A673 (cell line): ENCODE measurements at regions not wholly inside any gene's neighbourhood (a gene's known extent, or its start where the extent isn't known, plus 50 kb on each side); places are given as distances from the start of the nearest gene placed in this dataset.

ENCODE experiments used
- BruUV-seq: library from RNA; stranded (reverse); fragments of 400-500 nt; replicated peaks from 2 replicates; lab custom pipeline; 2021; lab: Mats Ljungman, UMichigan
- CTCF ChIA-PET: fragments of 300-600 bp; sonication (Branson Sonifier 250); formaldehyde crosslinking; loops from one replicate; lab custom pipeline; 2022; ENCODE audit warnings: antibody characterized with exemption; lab: Charles Lee
- POLR2A ChIA-PET: fragments of 300-600 bp; sonication (Branson Sonifier 250); formaldehyde crosslinking; loops from one replicate; lab custom pipeline; 2022; ENCODE audit warnings: antibody characterized with exemption; ENCODE audit not compliant: low non-redundant PET; lab: Charles Lee
- DNase-seq: peaks from one replicate; pipeline ENCODE4 v3.0.0-alpha.2; 2015; ENCODE audit warnings: low spot score
- H3K27ac ChIP-seq: fragments of 200-600 bp; sonication (generic); 2 replicates; pipeline ENCODE4 v1.5.1; 2016; ENCODE audit warnings: mixed run types, low read depth, mild to moderate bottlenecking, mixed read lengths, antibody characterized with exemption, low read length; ENCODE audit not compliant: poor library complexity, severe bottlenecking
- H3K27me3 ChIP-seq: fragments of 200-600 bp; sonication (generic); replicated peaks from 2 replicates; pipeline ENCODE4 v1.6.1; 2017; ENCODE audit warnings: mixed run types, low read depth, mild to moderate bottlenecking, mixed read lengths, antibody characterized with exemption, low read length; ENCODE audit not compliant: insufficient read depth, poor library complexity
- H3K36me3 ChIP-seq: fragments of 200-600 bp; sonication (generic); 2 replicates; pipeline ENCODE4 v1.6.1; 2016; ENCODE audit warnings: mixed run types, mild to moderate bottlenecking, mixed read lengths, antibody characterized with exemption, low read length; ENCODE audit not compliant: insufficient read depth, poor library complexity, severe bottlenecking
- H3K4me1 ChIP-seq: fragments of 200-600 bp; sonication (generic); 2 replicates; pipeline ENCODE4 v1.6.1; 2017; ENCODE audit warnings: mixed run types, mild to moderate bottlenecking, mixed read lengths, antibody characterized with exemption, low read length; ENCODE audit not compliant: insufficient read depth, poor library complexity, severe bottlenecking
- H3K4me3 ChIP-seq: fragments of 200-600 bp; sonication (generic); 2 replicates; pipeline ENCODE4 v1.5.1; 2016; ENCODE audit warnings: low read depth, mixed run types, mild to moderate bottlenecking, mixed read lengths, low read length; ENCODE audit not compliant: poor library complexity, severe bottlenecking
- H3K9me3 ChIP-seq: fragments of 200-600 bp; sonication (generic); 2 replicates; pipeline ENCODE4 v1.6.1; 2016; ENCODE audit warnings: mixed run types, low read depth, mild to moderate bottlenecking, mixed read lengths, antibody characterized with exemption, low read length; ENCODE audit not compliant: poor library complexity, severe bottlenecking
- CTCF ChIP-seq: fragments of 300-800, 200-600 bp; sonication (generic); conservative IDR thresholded peaks from 2 replicates; pipeline ENCODE4 v1.5.1; 2017; ENCODE audit warnings: low read depth, mild to moderate bottlenecking, antibody characterized with exemption, low read length, moderate library complexity, mixed read lengths
- EZH2 ChIP-seq: fragments of 200-600 bp; sonication (generic); IDR thresholded peaks from 2 replicates; pipeline ENCODE4 v1.6.1; 2017; ENCODE audit warnings: borderline replicate concordance, low read depth, mild to moderate bottlenecking, mixed read lengths, antibody characterized with exemption, low read length; ENCODE audit not compliant: poor library complexity, severe bottlenecking
- intact Hi-C: fragments of 100-400 bp; cut with micrococcal nuclease; formaldehyde crosslinking; loops from one replicate; pipeline ENCODE4 v1.10.0; 2022; ENCODE audit not compliant: unreplicated experiment

GRCh38 chr7:125059861-125060456, 130.3 kb upstream of the POT1 start:
- Histone ChIP-seq H3K27me3 (no peaks in the 10 kb centered on the region), H3K4me3 (no peak overlapping the region), H3K4me1 (no peaks in the 10 kb centered on the region), H3K27ac (no peak overlapping the region), H3K9me3 (no peaks in the 10 kb centered on the region), H3K36me3 (no peaks in the 10 kb centered on the region)
- DNase-seq: peak; percentile 32
- intact Hi-C loops: loop anchor here (2.0 kb wide), 2 partner anchors 257 to 611 kb away; no protein-coding TSS in a partner anchor
- ChIA-PET POLR2A (no interaction called here), CTCF (no interaction called here)
- TF ChIP-seq EZH2: no peak
- peak; percentile 62 for TF ChIP-seq CTCF
- BruUV-seq: no TSS peak

GRCh38 chr7:125057963-125058362, 128.3 kb upstream of the POT1 start:
- Histone ChIP-seq H3K4me3 (no peak overlapping the region), H3K27ac (no peak overlapping the region), H3K4me1 (no peaks in the 10 kb centered on the region), H3K27me3 (no peaks in the 10 kb centered on the region), H3K36me3 (no peaks in the 10 kb centered on the region), H3K9me3 (no peaks in the 10 kb centered on the region)
- no peak for DNase-seq
- intact Hi-C loops: no loop called here
- no peak for TF ChIP-seq EZH2
- POLR2A ChIA-PET: no interaction called here
- CTCF ChIA-PET: no interaction called here
- no TSS peak for BruUV-seq

- intact Hi-C loops: no loop called here
- H3K27me3 ChIP-seq: no peaks in the 10 kb centered on the region
- no peak for TF ChIP-seq EZH2
- no peak for TF ChIP-seq CTCF
- POLR2A ChIA-PET: no interaction called here
- no TSS peak for BruUV-seq
- H3K4me1 ChIP-seq: no peaks in the 10 kb centered on the region
- no peak for DNase-seq
- H3K9me3 ChIP-seq: no peaks in the 10 kb centered on the region
- CTCF ChIA-PET: no interaction called here
- H3K27ac ChIP-seq: no peak overlapping the region
- H3K36me3 ChIP-seq: no peaks in the 10 kb centered on the region
- no peak overlapping the region for H3K4me3 ChIP-seq
Measured at GRCh38 chr7:125055376-125055775, 125.8 kb upstream of the POT1 start.

- Histone ChIP-seq H3K4me3 (no peak overlapping the region), H3K36me3 (no peaks in the 10 kb centered on the region), H3K4me1 (no peaks in the 10 kb centered on the region), H3K27me3 (no peaks in the 10 kb centered on the region), H3K27ac (no peak overlapping the region), H3K9me3 (no peaks in the 10 kb centered on the region)
- ChIA-PET CTCF (no interaction called here), POLR2A (no interaction called here)
- intact Hi-C loops: no loop called here
- BruUV-seq: no TSS peak
- TF ChIP-seq EZH2 (no peak), CTCF (no peak)
- DNase-seq: no peak
Measured at GRCh38 chr7:125046767-125047166, 117.1 kb upstream of the POT1 start.
